Erythroblast (primary cell): ENCODE measurements at regions not wholly inside any gene's neighbourhood (a gene's known extent, or its start where the extent isn't known, plus 50 kb on each side); places are given as distances from the start of the nearest gene placed in this dataset.

Source experiments
- GATA1 ChIP-seq: IDR thresholded peaks from 2 replicates; pipeline ENCODE4 v1.6.1; 2011; ENCODE audit warnings: low read depth, mild to moderate bottlenecking, control low read depth, low read length, moderate library complexity
- POLR2A ChIP-seq: IDR thresholded peaks from 2 replicates; pipeline ENCODE4 v1.6.1; 2011; ENCODE audit warnings: mild to moderate bottlenecking, low read length

GRCh38 chr6:131387562-131388447 lies 185.2 kb upstream of the ARG1 start:
- TF ChIP-seq POLR2A = no peak
- no peak for TF ChIP-seq GATA1
